ENCODE measurements at regions not wholly inside any gene's neighbourhood (a gene's known extent, or its start where the extent isn't known, plus 50 kb on each side); places are given as distances from the start of the nearest gene placed in this dataset.

DNA sequence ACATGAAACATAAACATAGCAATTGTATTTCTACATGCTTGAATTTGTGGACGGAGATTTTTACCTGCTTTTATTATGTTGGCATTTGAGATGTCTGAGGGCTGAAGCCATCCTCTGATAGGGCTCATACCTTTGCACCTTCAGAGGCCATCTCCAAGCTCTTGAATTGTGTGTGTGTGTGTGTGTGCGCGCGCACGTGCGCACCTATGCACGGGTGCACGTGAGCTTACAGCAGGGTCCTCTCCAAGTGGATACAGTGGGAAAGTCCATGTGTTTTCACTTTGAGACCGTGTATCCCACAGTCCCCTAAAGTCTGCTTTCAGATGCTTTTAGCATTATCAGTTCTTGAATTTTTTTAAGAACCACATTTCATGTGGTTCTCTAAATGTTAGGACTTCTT lies 178.6 kb downstream of the RAB11FIP2 start:
- intact Hi-C loops (cut with DNase I), result no loop called here
- Histone ChIP-seq H3K4me3 (no peak overlapping the region), H3K27me3 (peaks cover 0 to 25% (median 0%) of the 10 kb centered on the region in 4 donors), H3K9me3 (no peaks in the 10 kb centered on the region), H3K27ac (no peak overlapping the region), H3K36me3 (no peaks in the 10 kb centered on the region), H3K4me1 (no peaks in the 10 kb centered on the region)
- no peak for TF ChIP-seq POLR2A (IDR thresholded peaks at IDR 0.05)
- TF ChIP-seq, protein P1, sequence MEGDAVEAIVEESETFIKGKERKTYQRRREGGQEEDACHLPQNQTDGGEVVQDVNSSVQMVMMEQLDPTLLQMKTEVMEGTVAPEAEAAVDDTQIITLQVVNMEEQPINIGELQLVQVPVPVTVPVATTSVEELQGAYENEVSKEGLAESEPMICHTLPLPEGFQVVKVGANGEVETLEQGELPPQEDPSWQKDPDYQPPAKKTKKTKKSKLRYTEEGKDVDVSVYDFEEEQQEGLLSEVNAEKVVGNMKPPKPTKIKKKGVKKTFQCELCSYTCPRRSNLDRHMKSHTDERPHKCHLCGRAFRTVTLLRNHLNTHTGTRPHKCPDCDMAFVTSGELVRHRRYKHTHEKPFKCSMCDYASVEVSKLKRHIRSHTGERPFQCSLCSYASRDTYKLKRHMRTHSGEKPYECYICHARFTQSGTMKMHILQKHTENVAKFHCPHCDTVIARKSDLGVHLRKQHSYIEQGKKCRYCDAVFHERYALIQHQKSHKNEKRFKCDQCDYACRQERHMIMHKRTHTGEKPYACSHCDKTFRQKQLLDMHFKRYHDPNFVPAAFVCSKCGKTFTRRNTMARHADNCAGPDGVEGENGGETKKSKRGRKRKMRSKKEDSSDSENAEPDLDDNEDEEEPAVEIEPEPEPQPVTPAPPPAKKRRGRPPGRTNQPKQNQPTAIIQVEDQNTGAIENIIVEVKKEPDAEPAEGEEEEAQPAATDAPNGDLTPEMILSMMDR (IDR thresholded peaks at IDR 0.05), result no peak
- no peak for DNase-seq
- 77 to 84% methylated on average over 9 of the region's 9 CpGs for WGBS, 2 donors

DNA sequence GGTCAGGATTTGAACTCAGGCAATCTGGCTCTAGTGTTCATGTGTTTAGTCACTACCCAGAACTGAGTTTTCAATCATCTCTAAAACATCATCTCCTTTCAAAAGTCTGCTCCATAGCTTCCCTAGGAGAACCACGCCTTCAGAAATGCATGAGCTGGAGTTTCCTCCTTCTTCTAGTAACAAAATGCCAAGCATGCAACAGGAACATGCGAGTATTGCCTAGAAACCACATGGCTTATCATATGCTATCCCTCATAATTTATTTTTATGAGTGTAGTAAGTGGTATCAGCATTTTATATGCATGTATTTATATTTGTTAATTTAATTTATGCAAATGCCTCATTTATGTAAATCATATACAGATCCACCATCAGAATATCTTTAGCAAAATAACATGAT lies 170.9 kb downstream of the RAB11FIP2 start:
- H3K27ac ChIP-seq, result no peak overlapping the region
- no peaks in the 10 kb centered on the region for H3K4me1 ChIP-seq

DNA sequence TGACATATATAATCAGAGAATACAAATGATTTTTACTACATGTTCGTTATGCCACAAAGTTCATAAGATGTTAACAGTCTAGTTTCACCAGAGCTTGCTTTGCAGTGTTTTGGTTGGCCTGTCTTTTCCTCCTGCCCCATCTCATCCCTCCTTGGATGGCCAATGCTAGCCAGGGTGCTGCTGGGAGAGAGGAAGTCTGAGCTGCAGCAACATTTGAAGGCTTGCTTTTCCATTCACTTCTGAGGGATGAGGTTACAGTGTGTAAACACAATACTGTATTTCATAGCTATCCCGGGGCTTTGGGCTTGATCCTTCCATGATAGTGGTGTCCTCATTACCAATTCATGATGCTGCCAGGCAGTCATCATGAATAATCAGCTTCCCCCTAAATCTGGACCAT lies 170.5 kb downstream of the RAB11FIP2 start:
- 54 to 55% methylated on average over 2 of the region's 2 CpGs for WGBS, 2 donors
- H3K4me3 ChIP-seq, result no peak overlapping the region
- peaks cover 0 to 16% (median 0%) of the 10 kb centered on the region in 4 donors for H3K27me3 ChIP-seq
- H3K4me1 ChIP-seq, result no peaks in the 10 kb centered on the region
- no peaks in the 10 kb centered on the region for H3K9me3 ChIP-seq
- TF ChIP-seq, protein P1 (IDR thresholded peaks at IDR 0.05), result no peak
- TF ChIP-seq POLR2A (IDR thresholded peaks at IDR 0.05), result no peak
- no peaks in the 10 kb centered on the region for H3K36me3 ChIP-seq
- intact Hi-C loops (cut with DNase I), result no loop called here
- H3K27ac ChIP-seq, result no peak overlapping the region
- DNase-seq, result no peak

More for the DNA sequence above, 170.9 kb downstream of the RAB11FIP2 start:
- H3K36me3 ChIP-seq, result no peaks in the 10 kb centered on the region
- no peaks in the 10 kb centered on the region for H3K9me3 ChIP-seq
- no peak overlapping the region for H3K4me3 ChIP-seq
- no peak for DNase-seq
- peaks cover 0 to 16% (median 0%) of the 10 kb centered on the region in 4 donors for H3K27me3 ChIP-seq
- TF ChIP-seq, protein P1 (IDR thresholded peaks at IDR 0.05), result no peak
- TF ChIP-seq POLR2A (IDR thresholded peaks at IDR 0.05), result no peak
- 66 to 71% methylated on average over 2 of the region's 2 CpGs for WGBS, 2 donors
- intact Hi-C loops (cut with DNase I), result no loop called here

DNA sequence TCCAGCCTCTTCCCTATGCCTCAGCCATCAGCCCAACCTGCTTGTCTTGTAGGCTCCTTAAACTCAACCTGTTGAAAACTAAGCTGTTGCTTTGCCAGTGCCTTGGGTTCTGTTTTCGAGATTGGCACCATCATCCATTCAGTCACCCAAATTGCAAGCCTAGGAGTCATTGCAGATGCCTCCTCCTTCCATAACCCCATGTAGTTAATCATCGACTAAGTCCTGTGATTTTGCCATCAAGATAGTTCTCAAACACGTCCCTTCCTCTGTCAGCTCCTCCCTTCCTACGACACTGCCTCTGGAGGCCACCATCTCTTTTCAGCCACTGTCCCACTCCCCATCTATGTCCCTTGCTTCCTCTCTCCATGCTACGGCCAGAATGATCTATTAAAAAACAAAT lies 168.1 kb downstream of the RAB11FIP2 start:
- Histone ChIP-seq H3K36me3 (no peaks in the 10 kb centered on the region), H3K4me3 (no peak overlapping the region), H3K4me1 (no peaks in the 10 kb centered on the region), H3K27me3 (peaks cover 0 to 12% (median 0%) of the 10 kb centered on the region in 4 donors), H3K9me3 (no peaks in the 10 kb centered on the region), H3K27ac (no peak overlapping the region)
- intact Hi-C loops (cut with DNase I), result no loop called here
- TF ChIP-seq POLR2A (IDR thresholded peaks at IDR 0.05), result no peak
- TF ChIP-seq, protein P1 (IDR thresholded peaks at IDR 0.05), result no peak
- 64 to 67% methylated on average over 5 of the region's 5 CpGs for WGBS, 2 donors
- no peak for DNase-seq

DNA sequence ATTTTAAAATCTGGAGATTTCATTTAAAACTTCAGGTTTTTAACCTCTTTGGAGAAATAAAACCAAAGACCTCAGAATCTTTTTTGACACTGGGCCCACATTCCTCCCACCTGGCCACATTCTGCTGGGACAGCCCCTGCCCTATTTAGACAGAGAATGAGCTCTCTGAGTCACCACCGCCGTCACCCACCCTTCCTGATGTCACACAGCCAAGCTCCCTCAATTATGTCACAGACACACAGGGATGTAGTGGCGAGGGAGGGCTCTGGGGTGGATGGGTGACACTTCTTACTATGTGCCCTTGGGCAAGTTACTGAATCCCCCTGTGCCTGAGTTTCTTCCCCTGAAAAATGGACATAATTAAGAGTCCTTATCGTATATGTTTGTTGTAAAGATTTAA lies 162.6 kb downstream of the RAB11FIP2 start:
- H3K36me3 ChIP-seq, result no peaks in the 10 kb centered on the region
- no peak overlapping the region for H3K27ac ChIP-seq
- no peak for TF ChIP-seq POLR2A (IDR thresholded peaks at IDR 0.05)
- TF ChIP-seq, protein P1 (IDR thresholded peaks at IDR 0.05), result no peak
- peaks cover 0 to 12% (median 0%) of the 10 kb centered on the region in 4 donors for H3K27me3 ChIP-seq
- H3K9me3 ChIP-seq, result no peaks in the 10 kb centered on the region
- no peaks in the 10 kb centered on the region for H3K4me1 ChIP-seq
- H3K4me3 ChIP-seq, result no peak overlapping the region
- 61 to 70% methylated on average over 4 of the region's 4 CpGs for WGBS, 2 donors
- intact Hi-C loops (cut with DNase I), result no loop called here
- DNase-seq, result no peak

All from esophagus squamous epithelium (tissue), 5 donors.